LoVo (cell line): ENCODE measurements at regions not wholly inside any gene's neighbourhood (a gene's known extent, or its start where the extent isn't known, plus 50 kb on each side); places are given as distances from the start of the nearest gene placed in this dataset.

Source experiments
- DNase-seq: peaks from one replicate; pipeline ENCODE4 v3.0.0-alpha.2; 2016; ENCODE audit warnings: low spot score

- no peak for DNase-seq
These were observed 116.7 kb upstream of the PDE5A start for GRCh38 chr4:119745351-119745750.

GRCh38 chr4:119744580-119744979, 116.0 kb upstream of the PDE5A start:
- DNase-seq, result no peak

GRCh38 chr4:119743644-119744043, 115.0 kb upstream of the PDE5A start:
- no peak for DNase-seq

GRCh38 chr4:119739796-119740195, 111.2 kb upstream of the PDE5A start:
- no peak for DNase-seq

GRCh38 chr4:119738901-119739300, 110.3 kb upstream of the PDE5A start:
- DNase-seq, result no peak

GRCh38 chr4:119736559-119736958, 108.0 kb upstream of the PDE5A start:
- DNase-seq, result no peak

GRCh38 chr4:119735165-119735651, 106.6 kb upstream of the PDE5A start:
- no peak for DNase-seq

- DNase-seq, result no peak
These were observed 104.8 kb upstream of the PDE5A start for GRCh38 chr4:119733431-119733830.

- no peak for DNase-seq
These were observed 103.2 kb upstream of the PDE5A start for GRCh38 chr4:119731778-119732177.

- no peak for DNase-seq
These were observed 102.6 kb upstream of the PDE5A start for GRCh38 chr4:119731146-119731742.

GRCh38 chr4:119730671-119730950, 102.0 kb upstream of the PDE5A start:
- no peak for DNase-seq

- peak; percentile 87 for DNase-seq
These were observed 101.4 kb upstream of the PDE5A start for GRCh38 chr4:119729835-119730670.

GRCh38 chr4:119728692-119729593, 100.3 kb upstream of the PDE5A start:
- peak; percentile 51 for DNase-seq

- no peak for DNase-seq
These were observed 99.6 kb upstream of the PDE5A start for GRCh38 chr4:119728185-119728584.

GRCh38 chr4:119726505-119726904, 97.9 kb upstream of the PDE5A start:
- DNase-seq, result no peak

GRCh38 chr4:119725688-119726330, 97.2 kb upstream of the PDE5A start:
- DNase-seq, result no peak

- DNase-seq, result no peak
These were observed 96.4 kb upstream of the PDE5A start for GRCh38 chr4:119725011-119725410.

GRCh38 chr4:119722670-119723069, 94.1 kb upstream of the PDE5A start:
- DNase-seq, result no peak

GRCh38 chr4:119721878-119722277, 93.3 kb upstream of the PDE5A start:
- DNase-seq, result no peak

- DNase-seq, result peak; percentile 16
These were observed 87.2 kb upstream of the PDE5A start for GRCh38 chr4:119715490-119716445.

- DNase-seq, result no peak
These were observed 80.8 kb upstream of the PDE5A start for GRCh38 chr4:119709418-119709817.
